Nephron (organoid): ENCODE measurements at regions not wholly inside any gene's neighbourhood (a gene's known extent, or its start where the extent isn't known, plus 50 kb on each side); places are given as distances from the start of the nearest gene placed in this dataset.

Experiments
- H3K27ac Mint-ChIP-seq, 3 experiments: 2 replicates each; pipeline ENCODE4 v1.8.0; 2020; ENCODE audit warnings: mixed read lengths in 3 of 3, mild to moderate bottlenecking in 2 of 3, moderate library complexity in 1 of 3
- H3K27me3 Mint-ChIP-seq: 2 replicates; pipeline ENCODE4 v1.8.0; 2021; ENCODE audit warnings: low read depth, mild to moderate bottlenecking, moderate library complexity, mixed read lengths
- H3K36me3 Mint-ChIP-seq: 2 replicates; pipeline ENCODE4 v1.8.0; 2020; ENCODE audit warnings: low read depth, mixed read lengths
- H3K4me1 Mint-ChIP-seq: 2 replicates; pipeline ENCODE4 v1.8.0; 2020; ENCODE audit warnings: mixed read lengths
- H3K4me3 Mint-ChIP-seq, 3 experiments: 2 replicates each; pipeline ENCODE4 v1.8.0; 2020; ENCODE audit warnings: mild to moderate bottlenecking in 3 of 3, mixed read lengths in 3 of 3, moderate library complexity in 2 of 3
- H3K9me3 Mint-ChIP-seq: 2 replicates; pipeline ENCODE4 v1.8.0; 2020; ENCODE audit warnings: mixed read lengths
- CTCF ChIP-seq, 3 experiments: fragments of 200-600 bp; sonication (generic); IDR thresholded peaks; one replicate each; pipeline ENCODE4 v1.5.0; 2021; ENCODE audit warnings: antibody characterized with exemption in 3 of 3; ENCODE audit not compliant: unreplicated experiment in 3 of 3

- TF ChIP-seq CTCF (IDR thresholded peaks at IDR 0.05; ENCODE audit: unreplicated experiment in 3 of 3) = no peak
- H3K36me3 Mint-ChIP-seq = no peaks in the 10 kb centered on the region
Observed at GRCh38 chr6:4466261-4466660, 309.9 kb upstream of the CDYL start.

GRCh38 chr6:4464638-4465037, 311.6 kb upstream of the CDYL start:
- Mint-ChIP-seq H3K4me3 (no peak overlapping the region), H3K9me3 (no peaks in the 10 kb centered on the region), H3K36me3 (no peaks in the 10 kb centered on the region), H3K27ac (no peak overlapping the region), H3K27me3 (peaks cover 6% of the 10 kb centered on the region), H3K4me1 (peaks cover 22% of the 10 kb centered on the region)
- TF ChIP-seq CTCF (IDR thresholded peaks at IDR 0.05; ENCODE audit: unreplicated experiment in 3 of 3) = no peak

More at GRCh38 chr6:4466261-4466660, 309.9 kb upstream of the CDYL start:
- Mint-ChIP-seq H3K4me1 (peaks cover 6% of the 10 kb centered on the region), H3K4me3 (no peak overlapping the region), H3K27ac (no peak overlapping the region), H3K27me3 (peaks cover 3% of the 10 kb centered on the region), H3K9me3 (peaks cover 8% of the 10 kb centered on the region)

- TF ChIP-seq CTCF (IDR thresholded peaks at IDR 0.05; ENCODE audit: unreplicated experiment in 3 of 3) = no peak
- H3K36me3 Mint-ChIP-seq = no peaks in the 10 kb centered on the region
- H3K4me1 Mint-ChIP-seq = peaks cover 33% of the 10 kb centered on the region
- H3K27me3 Mint-ChIP-seq = peaks cover 7% of the 10 kb centered on the region
- H3K27ac Mint-ChIP-seq = no peak overlapping the region
- H3K9me3 Mint-ChIP-seq = no peaks in the 10 kb centered on the region
- H3K4me3 Mint-ChIP-seq = no peak overlapping the region
Observed at GRCh38 chr6:4463236-4463635, 313.0 kb upstream of the CDYL start.

DNA sequence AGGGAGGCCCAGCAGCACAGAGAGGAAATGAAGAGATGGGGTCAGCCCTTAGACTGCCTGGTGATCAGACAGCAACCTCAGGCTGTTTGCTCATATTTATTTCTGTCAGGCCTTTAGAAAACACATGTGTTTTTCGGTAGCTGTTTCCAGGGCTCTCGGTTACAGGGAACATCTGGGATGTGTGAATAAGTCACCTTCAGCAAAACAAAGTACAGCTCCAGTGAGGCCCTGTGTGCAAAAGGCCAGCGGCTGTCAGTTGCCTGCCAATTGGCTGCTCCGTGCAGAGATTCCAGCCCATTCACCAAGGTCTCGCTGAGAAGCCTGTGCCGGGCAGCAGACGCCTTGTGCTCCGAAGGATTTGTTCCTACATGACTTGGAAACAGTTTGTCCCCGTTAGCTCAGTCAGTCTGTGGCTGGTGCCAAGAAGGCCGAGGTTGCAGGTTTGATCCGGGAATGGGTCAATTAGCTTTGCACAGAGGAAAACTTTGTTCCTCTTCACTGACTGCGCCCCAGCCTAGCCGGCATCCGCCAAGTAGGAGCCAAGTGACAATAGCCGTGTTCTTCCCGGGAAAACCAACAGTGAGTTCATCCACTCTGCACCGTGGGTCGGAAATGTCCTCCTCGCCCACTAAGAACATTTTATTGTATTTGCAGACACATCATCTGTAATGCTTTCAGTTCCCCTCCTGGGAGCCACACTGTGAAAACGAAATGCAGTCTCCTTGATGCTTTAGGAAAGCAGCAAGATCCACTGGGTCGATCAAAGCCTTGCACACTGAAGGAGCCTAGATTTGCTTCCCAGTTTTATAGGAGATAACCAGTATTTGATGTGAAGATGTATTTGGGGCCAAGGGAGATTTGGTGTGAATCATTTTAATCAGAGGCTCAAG, 315.4 kb upstream of the CDYL start:
- no peak for TF ChIP-seq CTCF (IDR thresholded peaks at IDR 0.05; ENCODE audit: unreplicated experiment in 3 of 3)
- H3K4me3 Mint-ChIP-seq = no peak overlapping the region
- H3K9me3 Mint-ChIP-seq = peaks cover 3% of the 10 kb centered on the region
- H3K36me3 Mint-ChIP-seq = no peaks in the 10 kb centered on the region
- H3K4me1 Mint-ChIP-seq = peaks cover 33% of the 10 kb centered on the region
- peak overlapping the region; percentile 26 to 78 (median 63) for H3K27ac Mint-ChIP-seq
- H3K27me3 Mint-ChIP-seq = peaks cover 4% of the 10 kb centered on the region

- Mint-ChIP-seq H3K4me3 (no peak overlapping the region), H3K9me3 (peaks cover 3% of the 10 kb centered on the region)
Observed at GRCh38 chr6:4459996-4460395, 316.2 kb upstream of the CDYL start.

More at GRCh38 chr6:4459996-4460395, 316.2 kb upstream of the CDYL start:
- no peaks in the 10 kb centered on the region for H3K36me3 Mint-ChIP-seq
- H3K4me1 Mint-ChIP-seq = peaks cover 33% of the 10 kb centered on the region
- H3K27ac Mint-ChIP-seq = peak overlapping the region; percentile 26 to 78 (median 63)
- H3K27me3 Mint-ChIP-seq = peaks cover 4% of the 10 kb centered on the region
- TF ChIP-seq CTCF (IDR thresholded peaks at IDR 0.05; ENCODE audit: unreplicated experiment in 3 of 3) = no peak
